Stomach (tissue), 4 donors: ENCODE measurements at regions not wholly inside any gene's neighbourhood (a gene's known extent, or its start where the extent isn't known, plus 50 kb on each side); places are given as distances from the start of the nearest gene placed in this dataset.
"Not testable (repeated sequence)": the region's sequence is repeated elsewhere in the genome, so short reads cannot be mapped to it uniquely, and the experiment has no call there.

ENCODE experiments used
- CTCF ChIP-seq, 7 experiments: fragments of 450-650 bp in 4 of 7; fragments of 200-600 bp in 3 of 7; sonication (generic) in 3 of 7; IDR thresholded peaks; one replicate each; pipeline ENCODE4 v1.5.1; 2016 to 2019; ENCODE audit warnings: antibody characterized with exemption in 7 of 7, control low read depth in 2 of 7, mild to moderate bottlenecking in 1 of 7
- POLR2A ChIP-seq, 4 donors: fragments of 450-650 bp; IDR thresholded peaks; one replicate each; pipeline ENCODE4 v1.6.1; 2016; ENCODE audit warnings: antibody characterized with exemption in 4 of 4, control low read depth in 2 of 4, mild to moderate bottlenecking in 1 of 4, moderate library complexity in 1 of 4

DNA sequence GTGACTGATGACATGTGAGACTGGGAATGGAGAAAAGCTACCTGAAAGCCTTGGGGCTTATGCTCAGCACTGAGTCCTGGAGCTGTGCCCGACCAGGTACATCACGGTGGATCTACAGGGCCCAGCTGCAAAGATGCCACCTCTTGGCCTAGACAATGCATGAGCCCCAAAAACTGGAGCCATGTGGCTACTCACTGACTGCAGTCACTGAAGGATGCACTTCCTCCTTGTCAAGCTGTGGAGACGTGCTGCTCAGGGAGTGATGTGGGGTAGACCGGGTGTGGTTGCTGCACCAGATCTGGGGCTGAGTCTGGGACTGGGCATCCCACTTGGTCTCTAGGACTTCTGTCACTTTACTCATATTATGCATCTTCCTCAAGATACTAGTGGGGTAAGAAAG lies 55.8 kb upstream of the FCGR1A start:
- not testable (repeated sequence) for TF ChIP-seq CTCF, POLR2A (IDR thresholded peaks at IDR 0.05)
